ENCODE measurements at regions not wholly inside any gene's neighbourhood (a gene's known extent, or its start where the extent isn't known, plus 50 kb on each side); places are given as distances from the start of the nearest gene placed in this dataset.

- Histone ChIP-seq H3K4me3 (ENCODE audit: low read depth, low read length) (no peak overlapping the region), H3K27ac (ENCODE audit: low read depth, low read length) (no peak overlapping the region), H3K9me3 (ENCODE audit: control insufficient read depth, insufficient read depth, low read length) (no peaks in the 10 kb centered on the region), H3K36me3 (ENCODE audit: control insufficient read depth, insufficient read depth, low read length) (no peaks in the 10 kb centered on the region), H3K27me3 (ENCODE audit: control insufficient read depth, insufficient read depth, low read length) (no peaks in the 10 kb centered on the region), H3K4me1 (ENCODE audit: control insufficient read depth, insufficient read depth, low read length) (no peaks in the 10 kb centered on the region)
- WGBS (ENCODE audit: insufficient coverage), result 90% methylated on average over 16 of the region's 24 CpGs
- no peak for DNase-seq (ENCODE audit: low read depth in 4 of 6, low spot score in 6 of 6)
Observed at GRCh38 chrX:118878977-118879376, 55.4 kb downstream of the ZCCHC12 start.

- peak in 1 of 6 donors; percentile 65 for DNase-seq (ENCODE audit: low read depth in 4 of 6, low spot score in 6 of 6)
- H3K4me1 ChIP-seq (ENCODE audit: control insufficient read depth, insufficient read depth, low read length), result no peaks in the 10 kb centered on the region
- no peak overlapping the region for H3K4me3 ChIP-seq (ENCODE audit: low read depth, low read length)
- no peaks in the 10 kb centered on the region for H3K27me3 ChIP-seq (ENCODE audit: control insufficient read depth, insufficient read depth, low read length)
- H3K36me3 ChIP-seq (ENCODE audit: control insufficient read depth, insufficient read depth, low read length), result no peaks in the 10 kb centered on the region
- H3K27ac ChIP-seq (ENCODE audit: low read depth, low read length), result no peak overlapping the region
- H3K9me3 ChIP-seq (ENCODE audit: control insufficient read depth, insufficient read depth, low read length), result no peaks in the 10 kb centered on the region
Observed at GRCh38 chrX:118879586-118879985, 56.0 kb downstream of the ZCCHC12 start.

- Histone ChIP-seq H3K4me1 (ENCODE audit: control insufficient read depth, insufficient read depth, low read length) (no peaks in the 10 kb centered on the region), H3K36me3 (ENCODE audit: control insufficient read depth, insufficient read depth, low read length) (no peaks in the 10 kb centered on the region), H3K27me3 (ENCODE audit: control insufficient read depth, insufficient read depth, low read length) (no peaks in the 10 kb centered on the region), H3K4me3 (ENCODE audit: low read depth, low read length) (no peak overlapping the region), H3K27ac (ENCODE audit: low read depth, low read length) (no peak overlapping the region), H3K9me3 (ENCODE audit: control insufficient read depth, insufficient read depth, low read length) (no peaks in the 10 kb centered on the region)
- WGBS (ENCODE audit: insufficient coverage), result 76% methylated on average over 4 of the region's 7 CpGs
- no peak for DNase-seq (ENCODE audit: low read depth in 4 of 6, low spot score in 6 of 6)
Observed at GRCh38 chrX:118883994-118884393, 60.4 kb downstream of the ZCCHC12 start.

- Histone ChIP-seq H3K27me3 (ENCODE audit: control insufficient read depth, insufficient read depth, low read length) (no peaks in the 10 kb centered on the region), H3K4me1 (ENCODE audit: control insufficient read depth, insufficient read depth, low read length) (no peaks in the 10 kb centered on the region), H3K4me3 (ENCODE audit: low read depth, low read length) (no peak overlapping the region), H3K9me3 (ENCODE audit: control insufficient read depth, insufficient read depth, low read length) (no peaks in the 10 kb centered on the region), H3K27ac (ENCODE audit: low read depth, low read length) (no peak overlapping the region), H3K36me3 (ENCODE audit: control insufficient read depth, insufficient read depth, low read length) (no peaks in the 10 kb centered on the region)
- WGBS (ENCODE audit: insufficient coverage), result 62% methylated on average over 9 of the region's 11 CpGs
- no peak for DNase-seq (ENCODE audit: low read depth in 4 of 6, low spot score in 6 of 6)
Observed at GRCh38 chrX:118884552-118885138, 61.0 kb downstream of the ZCCHC12 start.

GRCh38 chrX:118893923-118894322, 70.3 kb downstream of the ZCCHC12 start:
- no peak overlapping the region for H3K4me3 ChIP-seq (ENCODE audit: low read depth, low read length)
- H3K9me3 ChIP-seq (ENCODE audit: control insufficient read depth, insufficient read depth, low read length), result no peaks in the 10 kb centered on the region
- H3K4me1 ChIP-seq (ENCODE audit: control insufficient read depth, insufficient read depth, low read length), result no peaks in the 10 kb centered on the region
- DNase-seq (ENCODE audit: low read depth in 4 of 6, low spot score in 6 of 6), result no peak
- H3K27ac ChIP-seq (ENCODE audit: low read depth, low read length), result no peak overlapping the region
- no peaks in the 10 kb centered on the region for H3K36me3 ChIP-seq (ENCODE audit: control insufficient read depth, insufficient read depth, low read length)
- H3K27me3 ChIP-seq (ENCODE audit: control insufficient read depth, insufficient read depth, low read length), result no peaks in the 10 kb centered on the region

- peak in 2 of 6 donors; percentile 1 for DNase-seq (ENCODE audit: low read depth in 4 of 6, low spot score in 6 of 6)
- WGBS (ENCODE audit: insufficient coverage), result 86% methylated on average over 4 of the region's 4 CpGs
- no peaks in the 10 kb centered on the region for H3K9me3 ChIP-seq (ENCODE audit: control insufficient read depth, insufficient read depth, low read length)
- no peak overlapping the region for H3K27ac ChIP-seq (ENCODE audit: low read depth, low read length)
- no peaks in the 10 kb centered on the region for H3K4me1 ChIP-seq (ENCODE audit: control insufficient read depth, insufficient read depth, low read length)
- no peaks in the 10 kb centered on the region for H3K27me3 ChIP-seq (ENCODE audit: control insufficient read depth, insufficient read depth, low read length)
- H3K36me3 ChIP-seq (ENCODE audit: control insufficient read depth, insufficient read depth, low read length), result no peaks in the 10 kb centered on the region
- H3K4me3 ChIP-seq (ENCODE audit: low read depth, low read length), result no peak overlapping the region
Observed at GRCh38 chrX:118901991-118902390, 72.4 kb upstream of the LONRF3 start.

- Histone ChIP-seq H3K4me3 (ENCODE audit: low read depth, low read length) (no peak overlapping the region), H3K36me3 (ENCODE audit: control insufficient read depth, insufficient read depth, low read length) (no peaks in the 10 kb centered on the region), H3K27ac (ENCODE audit: low read depth, low read length) (no peak overlapping the region), H3K27me3 (ENCODE audit: control insufficient read depth, insufficient read depth, low read length) (no peaks in the 10 kb centered on the region), H3K9me3 (ENCODE audit: control insufficient read depth, insufficient read depth, low read length) (no peaks in the 10 kb centered on the region), H3K4me1 (ENCODE audit: control insufficient read depth, insufficient read depth, low read length) (no peaks in the 10 kb centered on the region)
- no peak for DNase-seq (ENCODE audit: low read depth in 4 of 6, low spot score in 6 of 6)
Observed at GRCh38 chrX:118904218-118904617, 70.2 kb upstream of the LONRF3 start.

GRCh38 chrX:118904664-118905063, 69.8 kb upstream of the LONRF3 start:
- Histone ChIP-seq H3K27me3 (ENCODE audit: control insufficient read depth, insufficient read depth, low read length) (no peaks in the 10 kb centered on the region), H3K4me3 (ENCODE audit: low read depth, low read length) (no peak overlapping the region), H3K4me1 (ENCODE audit: control insufficient read depth, insufficient read depth, low read length) (no peaks in the 10 kb centered on the region), H3K27ac (ENCODE audit: low read depth, low read length) (no peak overlapping the region), H3K9me3 (ENCODE audit: control insufficient read depth, insufficient read depth, low read length) (no peaks in the 10 kb centered on the region), H3K36me3 (ENCODE audit: control insufficient read depth, insufficient read depth, low read length) (no peaks in the 10 kb centered on the region)
- DNase-seq (ENCODE audit: low read depth in 4 of 6, low spot score in 6 of 6), result no peak
- WGBS (ENCODE audit: insufficient coverage), result no CpG with 5 or more reads among the region's 2 CpGs

All from spinal cord (tissue), 9 donors.